ENCODE measurements at regions not wholly inside any gene's neighbourhood (a gene's known extent, or its start where the extent isn't known, plus 50 kb on each side); places are given as distances from the start of the nearest gene placed in this dataset.

GRCh38 chr13:107238262-107238981, 670.5 kb upstream of the ARGLU1 start:
- no peak for TF ChIP-seq POLR2AphosphoS5 (IDR thresholded peaks at IDR 0.05; ENCODE audit: borderline replicate concordance, low read depth, low read length)
- no peak for TF ChIP-seq EZH2 (IDR thresholded peaks at IDR 0.05)

Data from SK-N-MC (cell line).